OCI-LY7 (cell line): ENCODE measurements at regions not wholly inside any gene's neighbourhood (a gene's known extent, or its start where the extent isn't known, plus 50 kb on each side); places are given as distances from the start of the nearest gene placed in this dataset.
"Not testable (repeated sequence)": the region's sequence is repeated elsewhere in the genome, so short reads cannot be mapped to it uniquely, and the experiment has no call there.

Experiments
- BruUV-seq: library from RNA; stranded (reverse); fragments of 400-500 nt; replicated peaks from 2 replicates; lab custom pipeline; 2021; lab: Mats Ljungman, UMichigan
- CTCF ChIA-PET: fragments of 300-600 bp; sonication (Branson Sonifier 250); formaldehyde crosslinking; loops from one replicate; lab custom pipeline; 2022; ENCODE audit warnings: antibody characterized with exemption; ENCODE audit not compliant: unreplicated experiment; lab: Charles Lee
- POLR2A ChIA-PET: fragments of 300-600 bp; sonication (Branson Sonifier 250); formaldehyde crosslinking; loops from one replicate; lab custom pipeline; 2022; ENCODE audit warnings: antibody characterized with exemption; lab: Charles Lee
- DNase-seq: peaks from one replicate; pipeline ENCODE4 v3.0.0-alpha.2; 2015; ENCODE audit warnings: low spot score
- H2AFZ ChIP-seq: fragments of 200-600 bp; sonication (generic), shearing (Covaris generic); 2 replicates; pipeline ENCODE4 v1.6.1; 2014; ENCODE audit warnings: mild to moderate bottlenecking, antibody characterized with exemption, low read length, moderate library complexity
- H3K27ac ChIP-seq: fragments of 200-600 bp; sonication (generic); 2 replicates; pipeline ENCODE4 v1.5.1; 2014; ENCODE audit warnings: mixed run types, low read depth, mild to moderate bottlenecking, moderate library complexity, low read length, inconsistent platforms; ENCODE audit not compliant: poor library complexity, severe bottlenecking
- H3K36me3 ChIP-seq: fragments of 200-600 bp; sonication (generic); 2 replicates; pipeline ENCODE4 v1.6.1; 2014; ENCODE audit warnings: mild to moderate bottlenecking, antibody characterized with exemption, low read length, moderate library complexity, mixed read lengths; ENCODE audit not compliant: insufficient read depth
- H3K4me1 ChIP-seq: fragments of 200-600 bp; sonication (generic); 2 replicates; pipeline ENCODE4 v1.5.1; 2014; ENCODE audit warnings: mild to moderate bottlenecking, low read length; ENCODE audit not compliant: insufficient read depth, poor library complexity, severe bottlenecking
- H3K4me2 ChIP-seq: fragments of 200-600 bp; sonication (generic); 2 replicates; pipeline ENCODE4 v1.6.1; 2014; ENCODE audit warnings: mild to moderate bottlenecking, low read length
- H3K4me3 ChIP-seq: fragments of 200-600 bp; sonication (generic); 2 replicates; pipeline ENCODE4 v1.5.1; 2014; ENCODE audit warnings: mild to moderate bottlenecking, low read depth, low read length; ENCODE audit not compliant: poor library complexity, severe bottlenecking
- H3K79me2 ChIP-seq: fragments of 200-600 bp; sonication (generic); 2 replicates; pipeline ENCODE4 v1.6.1; 2016; ENCODE audit warnings: low read depth, mild to moderate bottlenecking, low read length, moderate library complexity, mixed read lengths; ENCODE audit not compliant: insufficient read depth
- H3K9me2 ChIP-seq: fragments of 200-600 bp; sonication (generic); 2 replicates; pipeline ENCODE4 v1.6.1; 2016; ENCODE audit warnings: mild to moderate bottlenecking, low read length, mixed read lengths; ENCODE audit not compliant: insufficient read depth
- H3K9me3 ChIP-seq: fragments of 200-600 bp; sonication (generic); 2 replicates; pipeline ENCODE4 v1.6.1; 2014; ENCODE audit warnings: mild to moderate bottlenecking, mixed run types, low read length, mixed read lengths
- H4K20me1 ChIP-seq: fragments of 200-600 bp; sonication (generic); 2 replicates; pipeline ENCODE4 v1.6.1; 2014; ENCODE audit warnings: mild to moderate bottlenecking, antibody characterized with exemption, low read length, moderate library complexity, mixed read lengths; ENCODE audit not compliant: insufficient read depth
- CTCF ChIP-seq: fragments of 200-600 bp; sonication (generic); conservative IDR thresholded peaks from 2 replicates; pipeline ENCODE4 v1.5.1; 2014; ENCODE audit warnings: mild to moderate bottlenecking, antibody characterized with exemption, low read length, moderate library complexity, mixed read lengths
- EZH2phosphoT487 ChIP-seq: fragments of 200-600 bp; sonication (generic); IDR thresholded peaks from 2 replicates; pipeline ENCODE4 v1.6.1; 2018; ENCODE audit warnings: low read depth, borderline replicate concordance, mild to moderate bottlenecking, mixed run types, antibody characterized with exemption, low read length, moderate library complexity, mixed read lengths
- intact Hi-C: fragments of 100-400 bp; cut with micrococcal nuclease; formaldehyde crosslinking; loops from one replicate; pipeline ENCODE4 v1.10.0; 2022; ENCODE audit not compliant: unreplicated experiment

GRCh38 chr7:85796956-85797355, 610.1 kb upstream of the SEMA3D start:
- no peaks in the 10 kb centered on the region for H3K4me1 ChIP-seq
- no peaks in the 10 kb centered on the region for H4K20me1 ChIP-seq
- DNase-seq: no peak
- no peaks in the 10 kb centered on the region for H3K36me3 ChIP-seq
- no peak overlapping the region for H3K27ac ChIP-seq
- intact Hi-C loops: no loop called here
- no peaks in the 10 kb centered on the region for H3K9me2 ChIP-seq
- no peak overlapping the region for H3K4me2 ChIP-seq
- H3K79me2 ChIP-seq: no peaks in the 10 kb centered on the region
- H3K4me3 ChIP-seq: no peak overlapping the region
- TF ChIP-seq CTCF (no peak), EZH2phosphoT487 (no peak)
- no peaks in the 10 kb centered on the region for H3K9me3 ChIP-seq
- no peak overlapping the region for H2AFZ ChIP-seq
- BruUV-seq: no TSS peak
- POLR2A ChIA-PET: interaction anchor here (0.6 kb wide), 2 partner anchors 200 to 863 kb away, joined by 3 read pairs; no protein-coding TSS in a partner anchor
- CTCF ChIA-PET: no interaction called here

GRCh38 chr7:85791098-85791497, 604.2 kb upstream of the SEMA3D start:
- intact Hi-C loops, H3K4me1 ChIP-seq, DNase-seq, H3K36me3 ChIP-seq, POLR2A ChIA-PET, H4K20me1 ChIP-seq, BruUV-seq, H3K4me2 ChIP-seq, H2AFZ ChIP-seq, H3K9me3 ChIP-seq, H3K27ac ChIP-seq, CTCF ChIA-PET, H3K4me3 ChIP-seq, H3K79me2 ChIP-seq, H3K9me2 ChIP-seq: not testable (repeated sequence)

GRCh38 chr7:85781606-85782005, 594.8 kb upstream of the SEMA3D start:
- Histone ChIP-seq H3K9me2 (no peaks in the 10 kb centered on the region), H3K4me3 (no peak overlapping the region), H3K4me2 (no peak overlapping the region), H3K4me1 (no peaks in the 10 kb centered on the region), H3K9me3 (peaks cover 5% of the 10 kb centered on the region; the same call in 1 of the 2 replicates), H3K79me2 (no peaks in the 10 kb centered on the region), H3K27ac (no peak overlapping the region), H3K36me3 (no peaks in the 10 kb centered on the region), H4K20me1 (no peaks in the 10 kb centered on the region), H2AFZ (no peak overlapping the region)
- ChIA-PET CTCF (no interaction called here), POLR2A (no interaction called here)
- BruUV-seq: no TSS peak
- TF ChIP-seq EZH2phosphoT487 (no peak), CTCF (no peak)
- DNase-seq: no peak
- intact Hi-C loops: no loop called here
